Mammary epithelial cell (primary cell): ENCODE measurements at regions not wholly inside any gene's neighbourhood (a gene's known extent, or its start where the extent isn't known, plus 50 kb on each side); places are given as distances from the start of the nearest gene placed in this dataset.

Experiments
- CTCF ChIP-seq, 2 donors: IDR thresholded peaks in 1 of 2; conservative IDR thresholded peaks in 1 of 2; 2 replicates each; pipeline ENCODE4 v1.5.1; 2011 to 2012; ENCODE audit warnings: inconsistent platforms in 2 of 2, low read length in 2 of 2, mild to moderate bottlenecking in 2 of 2, control low read depth in 1 of 2, low read depth in 1 of 2; ENCODE audit not compliant: insufficient read depth in 1 of 2; ENCODE audit errors: extremely low read depth in 1 of 2
- EZH2 ChIP-seq: IDR thresholded peaks from 2 replicates; pipeline ENCODE4 v1.6.1; 2012; ENCODE audit warnings: low read length, inconsistent platforms, borderline replicate concordance

GRCh38 chr1:95547005-95547404 lies 313.0 kb downstream of the RWDD3 start:
- no peak for TF ChIP-seq CTCF (conservative IDR thresholded peaks at IDR 0.05 in 1 of 2, IDR thresholded peaks at IDR 0.05 in 1 of 2; ENCODE audit: extremely low read depth in 1 of 2, insufficient read depth in 1 of 2, low read depth in 1 of 2, low read length in 2 of 2)
- no peak for TF ChIP-seq EZH2
